K562 (cell line): ENCODE measurements at regions not wholly inside any gene's neighbourhood (a gene's known extent, or its start where the extent isn't known, plus 50 kb on each side); places are given as distances from the start of the nearest gene placed in this dataset.

Experiments
- ATAC-seq: fragments of 200-7000 bp; cut with Tn5 transposase; 3 replicates; pipeline ENCODE4 v1.9.1; 2020; ENCODE audit warnings: moderate library complexity
- BruUV-seq: library from RNA; stranded (reverse); fragments of 400-500 nt; replicated peaks from 2 replicates; lab custom pipeline; 2021; lab: Mats Ljungman, UMichigan
- CTCF ChIA-PET: fragments of 300-600 bp; formaldehyde crosslinking; extraction: SDS; loops from one replicate; lab custom pipeline; 2021; ENCODE audit warnings: low intra/inter-chr PET ratio; lab: Yijun Ruan, JAX
- POLR2A ChIA-PET: fragments of 300-600, 350-650 bp; sonication (Branson Sonifier 250); formaldehyde crosslinking; extraction: SDS; loops from one replicate; lab custom pipeline; 2021; ENCODE audit warnings: antibody characterized with exemption, inconsistent platforms; lab: Yijun Ruan, JAX
- DNase-seq, 4 experiments: peaks; one replicate each; pipeline versions ENCODE4 v3.0.0 to v3.0.0-alpha.2; 2011 to 2018; ENCODE audit warnings: low spot score in 3 of 4, mixed read lengths in 3 of 4; ENCODE audit errors: extremely low read depth in 1 of 4
- FAIRE-seq: peaks from 2 replicates; lab custom pipeline; 2011; peaks lifted over from hg19 to GRCh38; lab: Jason Lieb, UNC
- H2AFZ ChIP-seq: 2 replicates; pipeline ENCODE4 v1.6.0; 2011; ENCODE audit warnings: low read depth, low read length, control low read depth, inconsistent platforms
- H3K27ac ChIP-seq: fragments of 200-600 bp; 3 replicates; pipeline ENCODE4 v1.8.0; 2011; ENCODE audit warnings: low read depth, mild to moderate bottlenecking, control low read depth, inconsistent platforms, low read length, moderate library complexity, mixed read lengths; ENCODE audit errors: extremely low read depth
- H3K27me3 ChIP-seq, 2 experiments: fragments of 300-600 bp in 1 of 2; 2 replicates in 1 of 2; 3 replicates in 1 of 2; pipeline versions ENCODE4 v1.6.0 to v1.8.0; 2011; ENCODE audit warnings: inconsistent platforms in 2 of 2, low read length in 2 of 2, mild to moderate bottlenecking in 1 of 2, mixed read lengths in 1 of 2, moderate library complexity in 1 of 2; ENCODE audit not compliant: control insufficient read depth in 2 of 2, insufficient read depth in 2 of 2
- H3K36me3 ChIP-seq: fragments of 300-600 bp; 3 replicates; pipeline ENCODE4 v1.8.0; 2011; ENCODE audit warnings: mild to moderate bottlenecking, low read length, inconsistent platforms; ENCODE audit not compliant: control insufficient read depth, insufficient read depth
- H3K4me1 ChIP-seq, 2 experiments: fragments of 200-600 bp in 1 of 2; replicated peaks in 1 of 2; 2 replicates in 1 of 2; 3 replicates in 1 of 2; pipeline versions ENCODE4 v1.5.1 to v1.8.0; 2011; ENCODE audit warnings: inconsistent platforms in 2 of 2, low read length in 2 of 2, mild to moderate bottlenecking in 1 of 2, mixed read lengths in 1 of 2, moderate library complexity in 1 of 2; ENCODE audit not compliant: control insufficient read depth in 2 of 2, insufficient read depth in 2 of 2
- H3K4me2 ChIP-seq: 2 replicates; pipeline ENCODE4 v1.6.1; 2011; ENCODE audit warnings: low read length, control low read depth, inconsistent platforms, mixed read lengths; ENCODE audit not compliant: insufficient read depth
- H3K4me3 ChIP-seq: fragments of 200-600 bp; sonication (generic), shearing (Covaris generic); 2 replicates; pipeline ENCODE4 v1.5.1; 2016; ENCODE audit warnings: control low read depth, inconsistent platforms
- H3K79me2 ChIP-seq: fragments of 200-600 bp; 3 replicates; pipeline ENCODE4 v1.8.0; 2011; ENCODE audit warnings: low read length, inconsistent platforms; ENCODE audit not compliant: control insufficient read depth, insufficient read depth
- H3K9ac ChIP-seq, 2 experiments: 2 replicates each; pipeline versions ENCODE4 v1.6.0 to v1.6.1; 2011; ENCODE audit warnings: low read depth in 2 of 2, low read length in 2 of 2, control low read depth in 1 of 2, inconsistent platforms in 1 of 2, mild to moderate bottlenecking in 1 of 2, mixed read lengths in 1 of 2; ENCODE audit not compliant: insufficient read depth in 1 of 2
- H3K9me1 ChIP-seq: one replicate; pipeline ENCODE4 v1.6.0; 2011; ENCODE audit warnings: inconsistent platforms, mild to moderate bottlenecking, low read length, moderate library complexity; ENCODE audit not compliant: control insufficient read depth, insufficient read depth
- H3K9me3 ChIP-seq: replicated peaks from 2 replicates; pipeline ENCODE4 v1.5.1; 2011; ENCODE audit warnings: low read depth, low read length, inconsistent platforms; ENCODE audit not compliant: control insufficient read depth, insufficient read depth
- H4K20me1 ChIP-seq: replicated peaks from 2 replicates; pipeline ENCODE4 v1.6.1; 2011; ENCODE audit warnings: low read length, inconsistent platforms, mixed read lengths; ENCODE audit not compliant: control insufficient read depth, insufficient read depth
- EHMT2 ChIP-seq: fragments of 450-650 bp; IDR thresholded peaks from 2 replicates; pipeline ENCODE4 v1.6.1; 2018; ENCODE audit warnings: antibody characterized with exemption
- PCBP1 ChIP-seq: fragments of 200-400 bp; formaldehyde crosslinking; IDR thresholded peaks from 2 replicates; pipeline ENCODE4 v1.6.1; 2018; ENCODE audit warnings: mild to moderate bottlenecking, low read depth, low read length; ENCODE audit not compliant: poor library complexity, severe bottlenecking
- WGBS: fragments of 100-300 bp; shearing (Covaris generic); methylation state at CpG from one replicate; pipeline ENCODE4 v1.1.6; 2016; ENCODE audit warnings: low coverage, mixed read lengths; ENCODE audit not compliant: insufficient coverage; ENCODE audit errors: missing lambda C conversion rate; 5-methylcytosine and 5-hydroxymethylcytosine counted together
- in situ Hi-C: fragments of 300-500 bp; cut with MboI; formaldehyde crosslinking; loops from 4 replicates; pipeline ENCODE4 v1.15.0; 2018; ENCODE audit warnings: inconsistent platforms, mixed read lengths
- intact Hi-C: fragments of 100-400 bp; cut with micrococcal nuclease; formaldehyde crosslinking; loops from 2 replicates; pipeline ENCODE4 v1.14.2; 2022
- TF ChIP-seq, protein P1 (sequence below): fragments of 450-650 bp; IDR thresholded peaks from 2 replicates; pipeline ENCODE4 v1.6.1; 2018; ENCODE audit warnings: mild to moderate bottlenecking, low read depth; ENCODE audit not compliant: partially characterized antibody
- TF ChIP-seq, protein P2 (sequence below): fragments of 450-650 bp; IDR thresholded peaks from 2 replicates; pipeline ENCODE4 v1.6.1; 2016; ENCODE audit warnings: mild to moderate bottlenecking, moderate library complexity

DNA sequence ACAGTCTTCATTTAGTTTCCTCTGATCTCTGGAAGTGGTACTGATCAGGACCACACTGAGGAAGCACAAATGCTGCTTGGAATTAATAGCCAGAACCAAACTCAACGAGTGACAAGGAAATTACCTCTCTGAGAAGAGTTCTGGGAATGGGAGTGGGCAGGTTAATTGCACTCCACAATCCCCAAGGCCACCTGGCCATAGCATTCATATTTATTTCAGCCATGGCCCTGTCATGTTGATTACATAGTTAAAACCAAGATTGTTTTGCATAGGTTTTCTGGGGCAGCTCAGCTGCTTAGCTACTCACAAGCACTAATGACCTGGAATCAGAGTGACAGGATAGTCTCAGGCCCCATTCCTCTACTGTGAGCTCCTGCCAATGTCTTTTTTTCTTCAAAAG lies 230.2 kb upstream of the RIMS1 start:
- H3K4me3 ChIP-seq: no peak overlapping the region
- no peaks in the 10 kb centered on the region for H3K79me2 ChIP-seq
- DNase-seq (no peak), ATAC-seq (no peak), FAIRE-seq (no peak)
- no peaks in the 10 kb centered on the region for H3K9me3 ChIP-seq
- POLR2A ChIA-PET: no interaction called here
- in situ Hi-C loops (no loop called here), intact Hi-C loops (no loop called here)
- no peaks in the 10 kb centered on the region for H3K9me1 ChIP-seq
- BruUV-seq: no TSS peak
- no peaks in the 10 kb centered on the region for H3K4me1 ChIP-seq
- no peak overlapping the region for H2AFZ ChIP-seq
- CTCF ChIA-PET: no interaction called here
- H3K36me3 ChIP-seq: no peaks in the 10 kb centered on the region
- no peaks in the 10 kb centered on the region for H3K27me3 ChIP-seq
- 0% methylated on average over 1 of the region's 1 CpG for WGBS
- no peaks in the 10 kb centered on the region for H4K20me1 ChIP-seq
- H3K27ac ChIP-seq: no peak overlapping the region
- no peak overlapping the region for H3K4me2 ChIP-seq
- H3K9ac ChIP-seq: no peak overlapping the region
- TF ChIP-seq, protein P1, sequence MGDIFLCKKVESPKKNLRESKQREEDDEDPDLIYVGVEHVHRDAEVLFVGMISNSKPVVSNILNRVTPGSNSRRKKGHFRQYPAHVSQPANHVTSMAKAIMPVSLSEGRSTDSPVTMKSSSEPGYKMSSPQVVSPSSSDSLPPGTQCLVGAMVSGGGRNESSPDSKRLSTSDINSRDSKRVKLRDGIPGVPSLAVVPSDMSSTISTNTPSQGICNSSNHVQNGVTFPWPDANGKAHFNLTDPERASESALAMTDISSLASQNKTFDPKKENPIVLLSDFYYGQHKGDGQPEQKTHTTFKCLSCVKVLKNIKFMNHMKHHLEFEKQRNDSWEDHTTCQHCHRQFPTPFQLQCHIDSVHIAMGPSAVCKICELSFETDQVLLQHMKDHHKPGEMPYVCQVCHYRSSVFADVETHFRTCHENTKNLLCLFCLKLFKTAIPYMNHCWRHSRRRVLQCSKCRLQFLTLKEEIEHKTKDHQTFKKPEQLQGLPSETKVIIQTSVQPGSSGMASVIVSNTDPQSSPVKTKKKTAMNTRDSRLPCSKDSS: no peak
- TF ChIP-seq, protein P2, sequence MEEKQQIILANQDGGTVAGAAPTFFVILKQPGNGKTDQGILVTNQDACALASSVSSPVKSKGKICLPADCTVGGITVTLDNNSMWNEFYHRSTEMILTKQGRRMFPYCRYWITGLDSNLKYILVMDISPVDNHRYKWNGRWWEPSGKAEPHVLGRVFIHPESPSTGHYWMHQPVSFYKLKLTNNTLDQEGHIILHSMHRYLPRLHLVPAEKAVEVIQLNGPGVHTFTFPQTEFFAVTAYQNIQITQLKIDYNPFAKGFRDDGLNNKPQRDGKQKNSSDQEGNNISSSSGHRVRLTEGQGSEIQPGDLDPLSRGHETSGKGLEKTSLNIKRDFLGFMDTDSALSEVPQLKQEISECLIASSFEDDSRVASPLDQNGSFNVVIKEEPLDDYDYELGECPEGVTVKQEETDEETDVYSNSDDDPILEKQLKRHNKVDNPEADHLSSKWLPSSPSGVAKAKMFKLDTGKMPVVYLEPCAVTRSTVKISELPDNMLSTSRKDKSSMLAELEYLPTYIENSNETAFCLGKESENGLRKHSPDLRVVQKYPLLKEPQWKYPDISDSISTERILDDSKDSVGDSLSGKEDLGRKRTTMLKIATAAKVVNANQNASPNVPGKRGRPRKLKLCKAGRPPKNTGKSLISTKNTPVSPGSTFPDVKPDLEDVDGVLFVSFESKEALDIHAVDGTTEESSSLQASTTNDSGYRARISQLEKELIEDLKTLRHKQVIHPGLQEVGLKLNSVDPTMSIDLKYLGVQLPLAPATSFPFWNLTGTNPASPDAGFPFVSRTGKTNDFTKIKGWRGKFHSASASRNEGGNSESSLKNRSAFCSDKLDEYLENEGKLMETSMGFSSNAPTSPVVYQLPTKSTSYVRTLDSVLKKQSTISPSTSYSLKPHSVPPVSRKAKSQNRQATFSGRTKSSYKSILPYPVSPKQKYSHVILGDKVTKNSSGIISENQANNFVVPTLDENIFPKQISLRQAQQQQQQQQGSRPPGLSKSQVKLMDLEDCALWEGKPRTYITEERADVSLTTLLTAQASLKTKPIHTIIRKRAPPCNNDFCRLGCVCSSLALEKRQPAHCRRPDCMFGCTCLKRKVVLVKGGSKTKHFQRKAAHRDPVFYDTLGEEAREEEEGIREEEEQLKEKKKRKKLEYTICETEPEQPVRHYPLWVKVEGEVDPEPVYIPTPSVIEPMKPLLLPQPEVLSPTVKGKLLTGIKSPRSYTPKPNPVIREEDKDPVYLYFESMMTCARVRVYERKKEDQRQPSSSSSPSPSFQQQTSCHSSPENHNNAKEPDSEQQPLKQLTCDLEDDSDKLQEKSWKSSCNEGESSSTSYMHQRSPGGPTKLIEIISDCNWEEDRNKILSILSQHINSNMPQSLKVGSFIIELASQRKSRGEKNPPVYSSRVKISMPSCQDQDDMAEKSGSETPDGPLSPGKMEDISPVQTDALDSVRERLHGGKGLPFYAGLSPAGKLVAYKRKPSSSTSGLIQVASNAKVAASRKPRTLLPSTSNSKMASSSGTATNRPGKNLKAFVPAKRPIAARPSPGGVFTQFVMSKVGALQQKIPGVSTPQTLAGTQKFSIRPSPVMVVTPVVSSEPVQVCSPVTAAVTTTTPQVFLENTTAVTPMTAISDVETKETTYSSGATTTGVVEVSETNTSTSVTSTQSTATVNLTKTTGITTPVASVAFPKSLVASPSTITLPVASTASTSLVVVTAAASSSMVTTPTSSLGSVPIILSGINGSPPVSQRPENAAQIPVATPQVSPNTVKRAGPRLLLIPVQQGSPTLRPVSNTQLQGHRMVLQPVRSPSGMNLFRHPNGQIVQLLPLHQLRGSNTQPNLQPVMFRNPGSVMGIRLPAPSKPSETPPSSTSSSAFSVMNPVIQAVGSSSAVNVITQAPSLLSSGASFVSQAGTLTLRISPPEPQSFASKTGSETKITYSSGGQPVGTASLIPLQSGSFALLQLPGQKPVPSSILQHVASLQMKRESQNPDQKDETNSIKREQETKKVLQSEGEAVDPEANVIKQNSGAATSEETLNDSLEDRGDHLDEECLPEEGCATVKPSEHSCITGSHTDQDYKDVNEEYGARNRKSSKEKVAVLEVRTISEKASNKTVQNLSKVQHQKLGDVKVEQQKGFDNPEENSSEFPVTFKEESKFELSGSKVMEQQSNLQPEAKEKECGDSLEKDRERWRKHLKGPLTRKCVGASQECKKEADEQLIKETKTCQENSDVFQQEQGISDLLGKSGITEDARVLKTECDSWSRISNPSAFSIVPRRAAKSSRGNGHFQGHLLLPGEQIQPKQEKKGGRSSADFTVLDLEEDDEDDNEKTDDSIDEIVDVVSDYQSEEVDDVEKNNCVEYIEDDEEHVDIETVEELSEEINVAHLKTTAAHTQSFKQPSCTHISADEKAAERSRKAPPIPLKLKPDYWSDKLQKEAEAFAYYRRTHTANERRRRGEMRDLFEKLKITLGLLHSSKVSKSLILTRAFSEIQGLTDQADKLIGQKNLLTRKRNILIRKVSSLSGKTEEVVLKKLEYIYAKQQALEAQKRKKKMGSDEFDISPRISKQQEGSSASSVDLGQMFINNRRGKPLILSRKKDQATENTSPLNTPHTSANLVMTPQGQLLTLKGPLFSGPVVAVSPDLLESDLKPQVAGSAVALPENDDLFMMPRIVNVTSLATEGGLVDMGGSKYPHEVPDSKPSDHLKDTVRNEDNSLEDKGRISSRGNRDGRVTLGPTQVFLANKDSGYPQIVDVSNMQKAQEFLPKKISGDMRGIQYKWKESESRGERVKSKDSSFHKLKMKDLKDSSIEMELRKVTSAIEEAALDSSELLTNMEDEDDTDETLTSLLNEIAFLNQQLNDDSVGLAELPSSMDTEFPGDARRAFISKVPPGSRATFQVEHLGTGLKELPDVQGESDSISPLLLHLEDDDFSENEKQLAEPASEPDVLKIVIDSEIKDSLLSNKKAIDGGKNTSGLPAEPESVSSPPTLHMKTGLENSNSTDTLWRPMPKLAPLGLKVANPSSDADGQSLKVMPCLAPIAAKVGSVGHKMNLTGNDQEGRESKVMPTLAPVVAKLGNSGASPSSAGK: no peak
- TF ChIP-seq PCBP1 (no peak), EHMT2 (no peak)
